C4-2B (cell line): ENCODE measurements at regions not wholly inside any gene's neighbourhood (a gene's known extent, or its start where the extent isn't known, plus 50 kb on each side); places are given as distances from the start of the nearest gene placed in this dataset.

Source experiments
- ZFX ChIP-seq: fragments of 450-650 bp; IDR thresholded peaks from 2 replicates; pipeline ENCODE4 v1.6.1; 2017
- TF ChIP-seq, protein P1 (sequence below): fragments of 450-650 bp; conservative IDR thresholded peaks from 2 replicates; pipeline ENCODE4 v1.5.1; 2017; ENCODE audit warnings: mild to moderate bottlenecking

DNA sequence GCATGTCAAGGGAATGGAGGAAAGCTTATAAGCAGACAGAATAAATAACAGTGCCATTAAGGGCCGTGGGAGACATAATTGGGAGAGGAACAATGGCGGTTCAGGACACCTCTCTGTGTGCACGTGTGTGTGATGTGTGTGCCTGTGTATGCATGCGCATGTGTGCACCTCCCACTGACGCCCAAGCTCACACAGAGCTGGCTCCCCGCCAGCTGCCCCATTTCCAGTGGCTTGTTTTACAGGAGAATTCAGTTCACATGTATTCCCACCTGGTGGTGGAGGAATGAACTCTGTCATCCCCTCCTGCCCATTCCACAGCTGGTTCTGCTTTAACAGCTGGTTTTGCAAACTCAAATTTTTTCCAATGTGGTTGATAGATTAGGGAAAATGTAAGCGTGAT is 262.2 kb downstream of the AJAP1 start:
- TF ChIP-seq, protein P1, sequence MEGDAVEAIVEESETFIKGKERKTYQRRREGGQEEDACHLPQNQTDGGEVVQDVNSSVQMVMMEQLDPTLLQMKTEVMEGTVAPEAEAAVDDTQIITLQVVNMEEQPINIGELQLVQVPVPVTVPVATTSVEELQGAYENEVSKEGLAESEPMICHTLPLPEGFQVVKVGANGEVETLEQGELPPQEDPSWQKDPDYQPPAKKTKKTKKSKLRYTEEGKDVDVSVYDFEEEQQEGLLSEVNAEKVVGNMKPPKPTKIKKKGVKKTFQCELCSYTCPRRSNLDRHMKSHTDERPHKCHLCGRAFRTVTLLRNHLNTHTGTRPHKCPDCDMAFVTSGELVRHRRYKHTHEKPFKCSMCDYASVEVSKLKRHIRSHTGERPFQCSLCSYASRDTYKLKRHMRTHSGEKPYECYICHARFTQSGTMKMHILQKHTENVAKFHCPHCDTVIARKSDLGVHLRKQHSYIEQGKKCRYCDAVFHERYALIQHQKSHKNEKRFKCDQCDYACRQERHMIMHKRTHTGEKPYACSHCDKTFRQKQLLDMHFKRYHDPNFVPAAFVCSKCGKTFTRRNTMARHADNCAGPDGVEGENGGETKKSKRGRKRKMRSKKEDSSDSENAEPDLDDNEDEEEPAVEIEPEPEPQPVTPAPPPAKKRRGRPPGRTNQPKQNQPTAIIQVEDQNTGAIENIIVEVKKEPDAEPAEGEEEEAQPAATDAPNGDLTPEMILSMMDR = no peak
- no peak for TF ChIP-seq ZFX
